ENCODE measurements at regions not wholly inside any gene's neighbourhood (a gene's known extent, or its start where the extent isn't known, plus 50 kb on each side); places are given as distances from the start of the nearest gene placed in this dataset.

- TF ChIP-seq ERG (CRISPR knock-in tag; IDR thresholded peaks at IDR 0.05) = no peak
Observed at GRCh38 chr5:63820577-63820976, 141.7 kb downstream of the HTR1A start (continued).

- TF ChIP-seq ZNF425 (CRISPR knock-in tag; conservative IDR thresholded peaks at IDR 0.05) (no peak), IRF2 (CRISPR knock-in tag; IDR thresholded peaks at IDR 0.05; ENCODE audit: borderline replicate concordance, low read depth) (no peak), E2F1 (CRISPR knock-in tag; IDR thresholded peaks at IDR 0.05) (no peak), ZBTB43 (CRISPR knock-in tag; IDR thresholded peaks at IDR 0.05) (no peak), GABPB1 (CRISPR knock-in tag; IDR thresholded peaks at IDR 0.05) (no peak), TEAD1 (CRISPR knock-in tag; IDR thresholded peaks at IDR 0.05) (no peak), NFYB (CRISPR knock-in tag; conservative IDR thresholded peaks at IDR 0.05; ENCODE audit: low read depth) (no peak), FOXJ3 (CRISPR knock-in tag; IDR thresholded peaks at IDR 0.05; ENCODE audit: borderline replicate concordance) (no peak), ZSCAN18 (CRISPR knock-in tag; IDR thresholded peaks at IDR 0.05) (no peak), ZNF317 (CRISPR knock-in tag; IDR thresholded peaks at IDR 0.05; ENCODE audit: borderline replicate concordance, low read depth) (no peak), SMAD3 (CRISPR knock-in tag; IDR thresholded peaks at IDR 0.05; ENCODE audit: borderline replicate concordance) (no peak), NR2C2 (CRISPR knock-in tag; IDR thresholded peaks at IDR 0.05) (no peak), PREB (CRISPR knock-in tag; IDR thresholded peaks at IDR 0.05; ENCODE audit: borderline replicate concordance) (no peak), ESRRA (CRISPR knock-in tag; IDR thresholded peaks at IDR 0.05; ENCODE audit: borderline replicate concordance) (no peak), ZNF281 (CRISPR knock-in tag; IDR thresholded peaks at IDR 0.05) (no peak), CREB1 (CRISPR knock-in tag; IDR thresholded peaks at IDR 0.05) (no peak), KAT7 (CRISPR knock-in tag; IDR thresholded peaks at IDR 0.05; ENCODE audit: borderline replicate concordance) (no peak), ZNF671 (CRISPR knock-in tag; IDR thresholded peaks at IDR 0.05) (no peak), ZNF219 (CRISPR knock-in tag; IDR thresholded peaks at IDR 0.05; ENCODE audit: borderline replicate concordance) (no peak)
- DNase-seq (ENCODE audit: low spot score) (no peak), ATAC-seq (no peak)
- Mint-ChIP-seq H3K27me3 (ENCODE audit: low read depth) (peaks cover 4% of the 10 kb centered on the region), H3K4me3 (no peak overlapping the region), H3K36me3 (peaks cover 17% of the 10 kb centered on the region), H3K9me3 (peaks cover 38% of the 10 kb centered on the region), H3K4me1 (no peaks in the 10 kb centered on the region), H3K27ac (no peak overlapping the region)
- ChIA-PET CTCF (no interaction called here), POLR2A (no interaction called here)
Observed at GRCh38 chr5:63812693-63813092, 149.6 kb downstream of the HTR1A start.
